Left lung (tissue), 4 donors: ENCODE measurements at regions not wholly inside any gene's neighbourhood (a gene's known extent, or its start where the extent isn't known, plus 50 kb on each side); places are given as distances from the start of the nearest gene placed in this dataset.

Source experiments
- ATAC-seq: fragments of 200-7000 bp; cut with Tn5 transposase; one replicate; pipeline ENCODE4 v1.9.1; 2020; ENCODE audit warnings: moderate library complexity
- DNase-seq, 4 donors: peaks; one replicate each; pipeline ENCODE4 v3.0.0-alpha.2; 2013 to 2020
- H3K27ac ChIP-seq, 2 donors: fragments of 200-600 bp; sonication (generic) in 1 of 2; one replicate each; pipeline versions ENCODE4 v1.5.0 to v1.8.0; 2020 to 2021
- H3K27me3 ChIP-seq, 2 donors: fragments of 200-600 bp; sonication (generic) in 1 of 2; one replicate each; pipeline versions ENCODE4 v1.5.0 to v1.8.0; 2020 to 2021
- H3K36me3 ChIP-seq, 2 donors: fragments of 200-600 bp; sonication (generic) in 1 of 2; one replicate each; pipeline versions ENCODE4 v1.5.0 to v1.8.0; 2020 to 2021
- H3K4me1 ChIP-seq, 2 donors: fragments of 200-600 bp; one replicate each; pipeline ENCODE4 v1.8.0; 2021
- H3K4me3 ChIP-seq, 2 donors: fragments of 200-600 bp; sonication (generic) in 1 of 2; one replicate each; pipeline versions ENCODE4 v1.5.0 to v1.8.0; 2020 to 2021; ENCODE audit warnings: mild to moderate bottlenecking in 1 of 2
- H3K9me3 ChIP-seq, 2 donors: fragments of 200-600 bp; sonication (generic) in 1 of 2; one replicate each; pipeline versions ENCODE4 v1.5.0 to v1.8.0; 2020 to 2021
- CTCF ChIP-seq, 2 donors: fragments of 200-600 bp; sonication (generic) in 1 of 2; IDR thresholded peaks; one replicate each; pipeline versions ENCODE4 v1.5.0 to v1.8.0; 2021; ENCODE audit warnings: antibody characterized with exemption in 2 of 2
- intact Hi-C, 2 donors: fragments of 100-400 bp; cut with DNase I; formaldehyde crosslinking; loops; one replicate each; pipeline versions ENCODE4 v1.11.2 to v1.14.2; 2022
- donor health status: DM: no; HTN: yes; CAD: no.
- donor health status: DM: no; HTN: no; CAD: no.

GRCh38 chrX:122906726-122907125 is 277.4 kb upstream of the GRIA3 start:
- intact Hi-C loops = no loop called here
- no peak for ATAC-seq
- H3K9me3 ChIP-seq = peaks cover 0 to 12% of the 10 kb centered on the region in 2 donors
- no peaks in the 10 kb centered on the region for H3K27me3 ChIP-seq
- no peaks in the 10 kb centered on the region for H3K36me3 ChIP-seq
- no peak overlapping the region for H3K27ac ChIP-seq
- no peak overlapping the region for H3K4me3 ChIP-seq
- TF ChIP-seq CTCF (IDR thresholded peaks at IDR 0.05) = no peak
- no peaks in the 10 kb centered on the region for H3K4me1 ChIP-seq
- no peak for DNase-seq

DNA sequence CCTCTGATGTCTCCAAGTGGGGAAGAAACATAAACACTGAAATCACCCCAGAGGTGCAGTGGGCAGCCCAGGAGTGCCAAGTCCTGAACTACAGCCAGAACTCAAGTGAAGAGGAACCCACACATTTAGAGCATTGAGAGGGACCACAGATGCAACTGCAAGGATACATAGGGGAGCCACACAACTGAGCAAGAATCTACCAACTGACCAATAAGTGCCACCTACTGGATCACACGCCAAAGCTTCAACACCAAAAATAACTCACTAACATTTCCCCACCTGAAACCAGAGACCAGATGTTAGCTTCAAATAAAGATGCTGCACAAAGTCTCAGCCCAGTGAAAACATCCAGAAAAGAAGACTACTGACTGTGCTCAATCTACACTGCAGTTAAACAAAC is 276.7 kb upstream of the GRIA3 start:
- Histone ChIP-seq H3K27me3 (no peaks in the 10 kb centered on the region), H3K27ac (no peak overlapping the region), H3K36me3 (no peaks in the 10 kb centered on the region), H3K4me3 (no peak overlapping the region), H3K4me1 (no peaks in the 10 kb centered on the region), H3K9me3 (peaks cover 0 to 12% of the 10 kb centered on the region in 2 donors)
- intact Hi-C loops = no loop called here
- DNase-seq (no peak), ATAC-seq (no peak)
- TF ChIP-seq CTCF (IDR thresholded peaks at IDR 0.05) = no peak

DNA sequence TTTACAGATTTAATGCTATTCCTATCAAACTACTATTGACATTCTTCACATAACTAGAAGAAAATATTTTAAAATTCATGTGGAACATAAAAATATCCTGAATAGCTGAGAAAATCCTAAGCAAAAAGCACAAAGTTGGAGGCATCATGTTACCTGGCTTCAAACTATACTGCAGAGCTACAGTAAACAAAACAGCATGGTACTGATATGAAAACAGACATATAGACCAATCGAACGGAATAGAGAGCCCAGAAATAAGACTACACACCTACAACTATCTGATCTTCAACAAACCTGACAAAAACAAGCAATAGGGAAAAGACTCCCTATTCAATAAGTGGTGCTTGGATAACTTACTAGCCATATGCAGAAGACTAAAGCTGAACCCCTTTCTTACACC is 273.4 kb upstream of the GRIA3 start:
- no peaks in the 10 kb centered on the region for H3K36me3 ChIP-seq
- H3K27me3 ChIP-seq = no peaks in the 10 kb centered on the region
- ATAC-seq (no peak), DNase-seq (no peak)
- no peak for TF ChIP-seq CTCF (IDR thresholded peaks at IDR 0.05)
- no peaks in the 10 kb centered on the region for H3K4me1 ChIP-seq
- H3K4me3 ChIP-seq = no peak overlapping the region
- intact Hi-C loops = no loop called here
- peaks cover 0 to 13% of the 10 kb centered on the region in 2 donors for H3K9me3 ChIP-seq
- H3K27ac ChIP-seq = no peak overlapping the region

DNA sequence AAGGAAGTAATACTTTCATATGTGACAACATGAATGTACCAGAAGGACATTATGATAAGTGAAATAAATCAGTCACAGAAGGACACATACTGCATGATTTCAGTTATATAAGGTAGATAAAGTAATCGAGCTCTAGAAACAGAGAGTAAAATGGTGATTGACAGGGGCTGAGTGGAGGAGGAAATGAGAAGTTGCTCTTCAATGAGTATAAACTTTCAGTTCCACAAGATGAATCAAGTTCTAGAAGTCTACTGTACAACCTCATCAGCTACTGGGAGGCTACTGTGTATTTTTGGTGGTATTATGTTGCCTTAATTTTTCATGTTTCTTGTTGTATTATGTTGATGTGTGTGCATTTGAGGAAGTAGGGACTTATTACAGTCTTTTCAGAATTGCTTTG is 270.9 kb upstream of the GRIA3 start:
- H3K4me3 ChIP-seq = no peak overlapping the region
- no peaks in the 10 kb centered on the region for H3K36me3 ChIP-seq
- TF ChIP-seq CTCF (IDR thresholded peaks at IDR 0.05) = no peak
- no peak overlapping the region for H3K27ac ChIP-seq
- H3K9me3 ChIP-seq = peaks cover 0 to 15% of the 10 kb centered on the region in 2 donors
- intact Hi-C loops = no loop called here
- ATAC-seq (no peak), DNase-seq (no peak)
- no peaks in the 10 kb centered on the region for H3K27me3 ChIP-seq
- no peaks in the 10 kb centered on the region for H3K4me1 ChIP-seq

DNA sequence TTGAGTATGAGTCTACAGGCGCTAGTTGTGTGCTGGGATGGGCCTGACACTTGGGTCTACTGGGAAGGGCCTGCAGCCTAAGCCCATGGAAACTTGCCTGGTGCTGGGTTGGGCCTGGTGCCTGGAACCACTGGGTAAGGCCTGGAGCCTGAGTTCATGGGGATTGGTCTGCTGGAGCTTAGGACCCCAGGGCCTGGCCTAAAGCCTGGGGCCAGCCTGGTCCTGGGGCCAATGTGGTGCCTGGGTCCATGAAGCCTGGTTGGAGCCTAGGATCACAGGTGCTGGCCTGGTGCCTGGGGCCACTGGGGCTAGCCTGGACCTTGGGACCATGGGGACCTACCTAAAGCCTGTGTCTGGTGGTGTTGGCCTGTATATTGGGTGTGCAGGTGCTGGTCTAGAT is 270.3 kb upstream of the GRIA3 start:
- no peak for DNase-seq
- no peak for ATAC-seq
- TF ChIP-seq CTCF (IDR thresholded peaks at IDR 0.05) = no peak
- Histone ChIP-seq H3K36me3 (no peaks in the 10 kb centered on the region), H3K9me3 (peaks cover 0 to 15% of the 10 kb centered on the region in 2 donors), H3K27me3 (no peaks in the 10 kb centered on the region), H3K4me1 (no peaks in the 10 kb centered on the region), H3K27ac (no peak overlapping the region), H3K4me3 (no peak overlapping the region)
- intact Hi-C loops = no loop called here
